GM12873 (cell line): ENCODE measurements at regions not wholly inside any gene's neighbourhood (a gene's known extent, or its start where the extent isn't known, plus 50 kb on each side); places are given as distances from the start of the nearest gene placed in this dataset.

Experiments used
- CTCF ChIP-seq: IDR thresholded peaks from 2 replicates; pipeline ENCODE4 v1.5.1; 2012; ENCODE audit warnings: low read depth, mild to moderate bottlenecking, moderate library complexity, low read length, control low read depth; ENCODE audit not compliant: insufficient read depth; ENCODE audit errors: missing control alignments

GRCh38 chr9:30622561-30622960, 1761.9 kb upstream of the ACO1 start:
- TF ChIP-seq CTCF: no peak

- no peak for TF ChIP-seq CTCF
Observed at GRCh38 chr9:30628915-30629567, 1755.4 kb upstream of the ACO1 start.

- TF ChIP-seq CTCF: no peak
Observed at GRCh38 chr9:30630459-30630858, 1754.0 kb upstream of the ACO1 start.

GRCh38 chr9:30661925-30662324, 1722.5 kb upstream of the ACO1 start:
- TF ChIP-seq CTCF: no peak

GRCh38 chr9:30670805-30671562, 1713.5 kb upstream of the ACO1 start:
- no peak for TF ChIP-seq CTCF

- no peak for TF ChIP-seq CTCF
Observed at GRCh38 chr9:30673132-30673531, 1711.3 kb upstream of the ACO1 start.

GRCh38 chr9:30676651-30677050, 1707.8 kb upstream of the ACO1 start:
- TF ChIP-seq CTCF: no peak
